ENCODE measurements at regions not wholly inside any gene's neighbourhood (a gene's known extent, or its start where the extent isn't known, plus 50 kb on each side); places are given as distances from the start of the nearest gene placed in this dataset.

DNA sequence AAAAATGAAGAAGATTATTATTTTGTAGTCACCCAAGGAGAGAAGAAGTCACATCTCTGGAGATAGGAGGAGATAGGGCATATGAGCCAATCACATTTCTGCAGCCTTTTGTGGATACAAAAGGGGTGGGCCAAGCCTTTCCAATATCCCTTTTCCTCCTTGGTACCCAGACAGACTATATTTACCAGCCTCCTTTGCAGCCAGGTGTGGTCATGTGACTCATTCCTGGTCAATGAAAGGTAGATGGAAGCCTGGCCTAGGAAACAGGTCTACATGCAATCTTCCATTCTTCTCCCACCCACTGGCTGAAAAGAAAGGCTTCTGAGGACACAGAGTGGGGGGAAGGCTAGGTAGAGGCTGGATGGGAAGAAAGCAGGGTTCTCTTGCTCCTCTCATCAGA is 58.1 kb upstream of the ERG start:
- DNase-seq = no peak

DNA sequence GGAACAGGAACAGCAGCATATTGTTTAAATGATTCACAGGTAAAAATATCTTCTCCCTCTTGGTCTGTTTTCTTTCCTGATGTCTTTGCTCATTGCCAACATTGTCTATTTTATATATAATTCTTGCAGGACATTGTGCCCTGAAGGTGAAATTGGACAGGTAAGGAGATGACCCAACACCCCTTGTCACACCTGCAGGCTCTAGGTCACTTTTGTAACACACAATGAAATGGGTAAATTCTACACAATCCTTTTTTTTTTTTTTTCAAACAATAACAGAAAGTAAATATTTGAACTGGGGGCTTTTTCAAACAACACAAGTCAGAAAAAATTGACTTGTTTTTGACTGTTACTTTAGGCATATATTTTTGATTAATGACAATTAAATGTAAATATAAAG is 62.9 kb upstream of the ERG start:
- DNase-seq = no peak

DNA sequence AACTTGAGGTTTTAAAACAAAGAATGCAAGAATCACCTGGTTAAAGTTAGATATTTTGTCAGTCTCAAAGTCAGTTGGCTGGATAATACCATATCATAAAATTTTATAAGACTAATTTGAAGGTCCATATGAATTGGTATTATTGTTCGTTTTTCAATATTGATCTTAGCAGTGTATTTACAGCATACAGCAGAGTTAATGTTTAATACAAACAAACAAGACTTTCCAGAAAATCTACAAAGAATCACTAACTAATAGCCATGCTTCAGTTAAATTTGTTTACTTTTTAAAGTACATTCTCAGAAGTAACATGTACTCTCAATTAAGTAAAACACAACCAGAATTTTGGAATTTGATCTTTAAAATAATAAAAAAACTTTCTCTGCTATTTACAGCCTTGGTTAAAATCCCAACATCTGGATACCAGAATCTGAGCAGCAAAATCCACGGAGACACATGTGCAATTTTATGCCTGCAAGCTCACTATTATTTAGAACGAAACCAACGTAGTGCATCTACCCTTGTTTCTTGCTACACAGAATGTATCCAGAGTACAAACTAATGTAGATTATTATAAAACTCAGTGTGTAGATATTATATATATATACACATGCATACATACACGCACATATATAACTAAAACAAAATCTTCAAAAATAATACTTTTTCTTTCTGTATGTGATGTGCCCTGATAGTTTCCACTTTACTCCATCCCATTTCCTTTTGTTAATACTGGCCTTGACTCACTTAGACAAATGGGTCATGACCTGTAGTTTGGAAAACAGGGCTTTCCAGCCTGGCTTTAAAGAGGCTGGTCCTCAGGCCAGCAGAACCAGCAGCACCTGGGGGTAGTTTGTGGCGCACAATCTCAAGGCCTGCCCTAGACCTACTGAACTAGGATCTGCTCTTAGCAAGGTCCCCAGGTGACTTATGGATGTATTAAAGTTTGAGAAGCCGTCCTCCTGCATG is 63.6 kb upstream of the ERG start:
- no peak for DNase-seq

DNA sequence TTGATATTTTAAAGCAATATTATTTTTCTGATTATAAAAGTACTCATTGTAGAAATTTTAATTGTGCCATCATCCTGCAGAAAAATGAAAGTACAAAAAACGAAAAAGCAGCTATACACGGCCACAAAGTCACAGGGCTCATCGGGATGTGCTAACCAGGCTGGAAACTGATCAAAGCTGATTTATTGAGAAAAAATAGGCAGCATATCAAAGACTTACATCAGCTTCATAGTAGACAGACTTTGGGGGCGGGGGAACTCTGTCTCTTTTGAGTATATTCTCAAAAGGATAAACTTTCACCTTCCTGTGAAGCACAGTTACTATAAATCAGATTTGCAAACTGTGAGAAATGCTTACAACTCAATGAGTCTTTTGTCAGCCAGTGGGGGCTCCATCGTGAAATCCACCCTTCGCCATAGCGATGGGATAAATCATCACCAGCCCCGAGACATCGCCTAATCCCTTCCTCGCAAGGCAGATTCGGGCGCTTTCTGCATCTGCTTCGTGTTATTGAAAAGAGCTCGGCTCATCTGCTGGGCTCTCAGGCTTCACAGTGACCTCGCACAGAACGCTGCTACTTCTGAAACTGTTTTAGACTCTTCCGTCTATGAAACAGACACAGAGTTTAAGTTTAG is 69.2 kb upstream of the ERG start:
- no peak for DNase-seq

DNA sequence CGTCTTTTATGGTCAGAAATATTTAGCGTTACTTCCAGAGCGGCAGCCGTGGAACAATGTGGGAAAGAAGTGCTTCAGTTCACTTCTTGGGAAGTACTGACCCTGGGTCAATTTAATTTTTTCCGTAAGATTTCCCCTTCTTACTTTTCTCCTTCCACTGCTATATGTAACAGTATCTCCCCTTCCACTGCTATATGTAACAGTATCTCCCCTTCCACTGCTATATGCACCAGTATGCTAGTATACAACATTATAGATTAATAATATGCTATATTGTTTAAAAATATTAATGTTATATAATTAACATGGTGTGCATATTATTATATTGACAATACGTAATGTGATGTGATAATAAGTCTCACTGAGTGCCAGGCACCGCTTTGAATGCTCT is 69.7 kb upstream of the ERG start:
- no peak for DNase-seq

DNA sequence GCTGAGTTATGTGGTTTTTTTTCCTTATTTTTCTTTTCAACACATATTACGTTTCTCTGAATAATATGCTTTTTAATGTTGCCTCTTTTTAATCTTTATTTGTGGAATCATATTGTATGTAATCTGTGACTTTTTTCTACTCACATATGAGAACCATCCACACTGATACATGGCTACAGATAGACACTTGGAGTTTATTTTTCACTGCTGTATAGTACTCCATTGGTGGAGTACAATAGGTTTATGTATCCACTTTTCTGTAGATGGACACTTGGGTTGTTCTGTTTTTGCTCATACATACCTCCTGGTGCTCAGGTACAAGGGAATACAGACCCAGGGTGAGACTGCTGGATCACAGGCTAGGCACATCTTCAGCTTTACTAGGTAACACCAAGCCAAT is 71.5 kb upstream of the ERG start:
- DNase-seq = no peak

DNA sequence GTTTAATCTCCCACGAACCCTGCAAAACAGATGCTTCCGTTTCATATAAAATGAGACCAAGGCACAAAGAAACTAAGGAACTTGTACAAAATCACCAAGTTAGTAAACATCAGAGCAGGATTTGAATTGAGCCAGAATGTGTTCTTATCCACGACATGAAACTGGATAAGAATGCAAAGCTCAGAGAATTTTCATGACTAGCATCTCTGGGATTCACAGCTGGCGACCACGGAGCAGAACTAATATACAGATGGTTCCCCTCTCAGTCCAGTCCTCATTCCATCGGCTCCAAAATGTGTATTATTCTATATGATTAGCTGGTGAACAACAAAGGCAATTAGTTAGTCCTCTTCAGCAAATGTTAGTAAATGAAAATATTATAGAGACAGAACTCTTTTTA is 72.3 kb upstream of the ERG start:
- DNase-seq = no peak

DNA sequence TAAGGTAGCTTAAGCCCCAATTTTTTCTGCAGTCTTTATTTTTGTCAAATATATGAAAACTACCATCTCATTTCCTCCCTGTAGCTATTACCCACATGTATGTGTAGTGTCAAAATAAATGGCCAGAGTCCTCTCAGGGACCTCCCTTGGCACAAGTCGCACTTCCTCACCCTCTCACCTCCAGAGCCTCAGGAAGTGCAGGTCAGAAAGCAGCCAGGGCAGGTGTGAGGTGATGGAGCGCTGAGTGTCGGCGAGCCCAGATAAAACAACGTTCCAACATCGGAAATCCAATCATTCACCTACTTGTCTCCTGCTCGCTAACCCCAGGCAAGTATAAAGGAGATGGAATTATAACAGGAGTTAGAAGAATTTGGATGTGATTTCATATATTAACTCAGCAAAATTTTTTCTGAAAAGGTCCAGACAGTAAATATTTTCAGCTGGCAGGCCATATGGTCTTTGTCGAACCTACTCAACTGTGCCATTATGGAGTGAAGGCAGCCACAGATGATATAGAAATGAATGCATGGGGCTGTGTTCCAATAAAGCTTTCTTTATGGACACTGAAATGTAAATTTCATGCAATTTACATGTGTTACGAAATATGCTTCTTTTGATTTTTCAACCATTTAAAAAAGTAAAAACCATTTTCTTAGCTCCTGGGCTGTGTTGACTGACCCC is 76.8 kb upstream of the ERG start:
- DNase-seq = no peak

DNA sequence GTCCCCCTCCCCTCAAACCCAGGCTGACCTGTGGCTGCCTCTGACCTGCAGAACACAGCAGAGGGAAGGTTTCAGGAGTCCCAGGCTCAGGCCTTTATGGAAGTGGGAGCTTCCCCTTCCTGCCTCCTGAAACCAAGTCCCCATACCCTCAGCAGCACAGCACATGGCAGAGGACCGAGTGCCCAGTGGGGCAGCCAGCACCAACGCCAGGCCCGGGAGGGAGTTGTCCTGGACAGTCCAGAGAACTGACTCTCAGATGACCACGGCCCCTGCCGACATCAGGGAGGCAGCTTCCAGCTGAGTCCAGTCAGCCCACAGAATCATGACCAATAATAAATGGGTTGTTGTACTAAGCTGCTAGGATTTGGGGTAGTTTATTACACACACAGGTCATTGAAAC is 79.6 kb upstream of the ERG start:
- DNase-seq = no peak

DNA sequence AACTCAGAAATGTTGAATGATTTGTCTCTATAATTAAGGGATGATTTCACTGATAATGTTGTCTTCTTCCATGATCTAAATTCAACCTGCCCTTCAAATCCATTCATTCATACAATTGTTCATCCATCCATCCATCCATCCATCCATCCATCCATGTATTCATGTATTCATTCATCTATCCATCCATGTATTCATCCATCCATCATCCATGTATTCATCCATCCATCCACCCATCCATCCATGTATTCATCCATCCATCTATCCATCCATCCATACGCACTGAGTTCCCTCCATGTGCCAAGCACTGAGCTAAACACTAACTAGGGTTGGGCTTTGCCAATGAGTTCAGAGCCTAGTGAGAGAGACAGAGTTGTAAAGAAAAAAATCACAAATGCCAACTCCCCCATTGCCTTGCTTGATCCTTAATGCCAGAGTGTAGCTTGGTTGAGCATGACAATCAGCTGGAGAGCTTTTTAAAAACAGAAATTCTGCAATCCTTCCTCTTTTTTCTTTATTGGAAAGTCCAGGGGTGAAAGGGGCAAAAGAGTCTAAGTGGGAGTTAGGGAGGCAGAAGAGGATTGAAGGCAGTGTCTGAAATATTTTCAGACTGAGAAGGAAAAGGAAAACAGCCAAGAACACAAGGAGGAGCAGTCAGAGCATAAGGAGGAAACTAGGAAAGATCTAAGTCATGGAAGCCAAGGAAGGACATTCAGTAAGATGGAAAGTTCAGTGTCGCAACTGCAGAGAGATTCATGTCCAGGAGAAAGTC is 92.4 kb upstream of the ERG start:
- DNase-seq = no peak

DNA sequence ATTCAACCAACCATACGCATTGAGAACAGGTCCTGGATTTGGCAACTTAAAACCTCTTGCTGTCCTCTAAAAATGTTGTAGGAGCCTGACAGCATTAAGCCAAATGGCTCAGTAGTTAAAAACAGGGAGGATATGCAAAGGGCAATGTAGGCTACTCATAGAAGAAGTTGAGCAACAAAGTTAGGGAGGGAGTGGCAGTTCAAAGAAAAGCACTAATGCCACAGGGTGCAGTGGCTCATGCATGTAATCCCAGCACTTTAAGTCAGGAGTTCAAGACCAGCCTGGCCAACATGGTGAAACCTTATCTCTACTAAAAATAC is 92.9 kb upstream of the ERG start:
- DNase-seq = no peak

DNA sequence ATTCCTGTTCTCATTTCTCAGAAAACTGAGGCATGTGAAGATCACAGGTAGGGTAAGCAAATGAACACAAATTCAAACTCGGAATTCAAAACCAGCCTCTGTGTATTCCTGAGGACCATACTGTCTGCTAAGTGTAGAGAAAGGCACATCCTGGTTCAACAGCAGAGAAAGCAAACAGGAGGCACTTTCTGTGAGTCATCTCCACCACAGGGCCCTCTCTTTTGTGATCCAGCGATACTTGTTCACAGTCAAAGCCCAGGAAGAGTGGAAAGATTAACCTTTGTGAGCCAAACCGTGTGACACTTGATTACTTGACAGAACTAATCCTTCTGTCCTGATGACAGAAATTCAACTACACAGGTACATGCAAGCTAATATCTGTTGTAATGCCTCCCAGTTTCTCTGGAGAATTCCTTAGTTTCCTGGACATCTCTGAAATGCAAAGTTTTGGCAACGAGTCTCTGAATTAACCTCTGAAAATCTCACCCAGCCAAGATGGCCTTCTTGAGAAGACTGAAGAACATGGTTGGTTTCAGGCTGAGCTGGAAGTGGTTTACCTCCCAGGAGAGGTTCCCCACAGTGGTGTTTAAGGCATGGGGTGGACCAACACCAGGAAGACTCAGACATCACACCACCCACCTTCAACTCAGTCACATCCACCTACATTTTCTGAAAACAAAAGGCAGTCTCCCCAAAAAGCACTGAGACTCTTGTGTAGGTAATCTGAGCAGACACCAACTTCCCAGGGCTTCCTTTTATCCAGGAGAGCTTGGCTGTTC is 98.2 kb upstream of the ERG start:
- no peak for DNase-seq

DNA sequence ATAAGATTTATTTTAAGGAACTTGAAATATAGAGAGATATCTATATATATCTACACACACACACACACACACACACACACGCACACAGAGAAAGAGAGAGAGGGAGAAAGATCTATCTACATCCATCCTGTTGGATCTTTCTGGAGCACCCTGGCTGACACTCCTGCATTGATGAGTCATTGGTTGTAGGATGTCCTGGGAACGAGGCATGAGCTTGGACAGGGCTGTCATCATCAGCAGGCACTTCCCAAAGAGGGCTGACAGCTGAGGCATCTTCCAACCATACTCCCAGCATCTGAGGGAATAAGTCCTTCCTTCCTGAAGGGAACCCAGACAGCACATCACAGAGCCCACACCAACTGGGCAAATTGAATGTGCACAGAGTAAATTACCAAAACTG is 99.1 kb upstream of the ERG start:
- DNase-seq = no peak

DNA sequence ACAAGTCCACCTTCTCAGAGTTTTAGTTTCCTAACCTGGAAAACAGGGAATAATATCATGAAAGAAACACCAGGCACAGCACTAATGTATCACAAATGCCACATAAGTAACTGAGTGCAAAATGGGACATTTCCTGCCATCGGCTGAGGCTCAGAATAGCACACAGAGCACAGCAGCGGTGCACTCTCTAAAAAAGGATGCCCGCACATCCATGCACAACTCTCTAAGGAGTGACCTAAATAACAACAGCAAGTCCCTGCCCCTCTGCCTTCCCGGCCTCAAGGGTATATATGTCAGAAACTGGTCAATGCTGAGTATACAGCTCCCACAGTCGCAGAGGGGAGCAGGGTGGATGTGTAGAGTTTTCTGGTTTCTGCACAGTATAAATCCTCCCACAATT is 100.1 kb upstream of the ERG start:
- no peak for DNase-seq

DNA sequence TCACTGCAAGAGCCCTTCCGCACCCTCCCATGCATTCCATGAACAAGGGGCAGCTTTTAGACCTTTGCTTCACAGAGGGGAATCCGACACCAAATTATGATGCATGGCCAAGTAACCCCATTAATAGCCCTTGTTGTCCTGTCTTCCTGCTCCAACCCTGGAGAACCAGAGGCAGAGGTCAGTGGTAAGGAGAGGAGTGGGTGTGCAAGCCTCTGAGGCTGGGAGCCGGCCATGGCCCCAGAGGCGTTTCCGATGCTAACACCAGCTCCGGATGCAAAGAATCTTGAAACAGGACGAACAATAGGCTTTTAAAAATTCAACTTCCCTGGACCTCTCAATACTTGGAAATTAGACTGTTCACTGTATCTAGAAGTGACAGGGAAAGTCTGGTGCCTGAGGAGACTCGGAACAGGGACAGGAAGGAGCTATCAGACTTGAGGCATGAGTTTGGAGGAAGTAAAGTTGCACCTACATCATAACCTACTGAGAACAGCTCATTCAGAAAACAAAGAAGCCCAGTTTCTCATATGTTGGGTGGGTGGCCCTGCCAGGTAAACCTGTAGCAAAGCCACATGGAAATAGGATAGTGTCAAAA is 101.2 kb upstream of the ERG start:
- no peak for DNase-seq

DNA sequence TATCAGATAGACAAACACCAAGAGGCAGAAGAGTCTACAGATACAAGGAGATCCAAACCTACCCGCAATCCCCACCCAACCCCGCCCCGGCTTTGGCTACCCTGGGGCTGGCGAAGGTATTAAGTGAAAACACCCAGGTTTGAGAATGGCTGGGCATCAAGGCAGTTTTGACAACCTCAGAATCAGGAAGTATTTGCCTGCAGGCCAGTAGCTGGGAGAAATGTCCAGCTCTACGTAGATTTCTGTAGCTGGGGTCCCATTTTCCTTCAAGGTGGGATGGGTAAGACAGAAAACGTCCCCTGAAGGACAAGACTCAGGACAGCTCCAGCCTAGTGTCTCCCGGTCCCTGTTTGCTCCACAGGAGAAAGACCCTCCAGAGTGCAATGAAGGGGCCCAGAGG is 101.8 kb upstream of the ERG start:
- no peak for DNase-seq

DNA sequence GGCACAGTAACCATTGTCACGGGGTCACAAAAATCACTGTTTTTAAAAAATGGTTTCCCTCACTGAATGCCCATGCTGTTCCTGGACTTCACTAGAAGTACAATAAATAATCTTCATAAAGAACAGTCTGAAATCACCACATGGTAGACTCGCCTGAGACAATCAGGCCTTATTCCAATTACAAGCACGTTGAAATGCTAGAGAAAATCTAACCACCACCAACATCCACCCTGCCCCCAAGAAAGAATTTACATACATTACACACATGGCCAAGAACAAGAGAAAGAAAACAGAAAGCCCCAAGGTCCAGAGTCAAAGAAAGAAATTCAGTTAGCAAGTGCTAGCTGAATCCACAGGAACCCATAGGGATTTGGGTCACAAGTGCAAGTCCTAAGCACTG is 107.0 kb upstream of the ERG start:
- DNase-seq = no peak

DNA sequence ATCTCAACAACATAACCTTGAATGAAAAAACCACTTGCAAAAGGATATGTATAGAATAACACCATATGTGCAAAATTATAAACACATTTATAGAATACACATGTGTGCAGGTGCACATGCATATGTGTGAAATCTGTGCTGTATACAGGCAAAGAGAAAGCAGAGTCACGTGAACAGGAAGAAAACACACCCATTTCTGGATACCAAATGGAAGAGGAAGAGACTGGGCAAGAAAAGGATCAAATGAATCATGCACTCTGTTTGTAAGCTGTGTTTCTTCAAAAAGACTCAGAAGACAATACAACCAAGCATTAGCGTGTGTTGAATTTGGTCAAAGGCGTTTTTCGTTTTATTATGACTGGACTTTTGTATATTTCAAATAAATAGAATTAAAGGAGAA is 111.3 kb upstream of the ERG start:
- no peak for DNase-seq

DNA sequence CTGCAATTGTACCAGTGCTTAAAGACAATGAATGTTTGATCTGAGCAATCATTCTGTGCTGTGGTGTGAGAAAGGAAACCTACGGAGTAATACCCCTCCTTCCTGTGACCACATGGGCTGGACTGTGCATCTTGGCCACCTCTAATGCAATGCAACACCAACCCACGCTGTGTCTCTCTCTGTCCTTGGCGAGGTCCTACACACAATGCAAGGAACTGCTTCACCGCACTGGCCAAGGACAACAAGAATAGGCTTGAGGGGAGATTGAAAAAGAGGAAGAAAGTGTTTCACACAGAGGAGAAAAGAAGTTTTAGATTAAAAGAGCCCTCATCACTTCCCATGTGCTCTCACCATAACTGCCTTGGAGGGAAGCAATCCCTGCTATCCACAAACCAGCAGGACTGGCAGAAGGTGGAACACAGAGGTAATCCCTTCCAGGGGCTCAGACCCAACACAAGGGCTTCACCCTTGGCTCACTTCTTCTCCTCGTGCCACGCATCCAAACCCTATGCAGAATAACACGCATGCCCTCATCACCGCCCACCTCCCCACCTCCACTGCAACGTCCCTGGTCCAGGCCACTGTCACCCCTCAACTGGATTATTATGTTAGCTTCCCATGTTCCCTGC is 112.5 kb upstream of the ERG start:
- no peak for DNase-seq

DNA sequence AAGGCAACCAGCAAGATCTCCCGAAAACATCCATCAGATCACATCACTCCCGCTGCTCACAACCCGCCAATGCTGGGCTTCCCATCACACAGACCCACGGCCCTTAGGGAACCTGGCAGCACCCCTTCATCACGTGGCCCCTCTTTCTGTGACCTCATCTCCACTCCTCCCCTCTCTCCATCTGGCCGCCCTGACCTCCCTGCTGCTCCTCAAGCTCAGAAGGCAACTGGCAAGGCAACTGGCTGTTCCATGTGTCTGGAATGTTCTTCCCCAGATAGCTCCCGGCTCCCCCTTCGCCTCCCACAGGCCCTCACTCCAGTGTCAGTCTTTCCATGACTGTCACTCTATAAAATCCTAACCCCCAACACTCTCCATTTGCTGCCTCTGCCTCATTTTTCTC is 113.0 kb upstream of the ERG start:
- DNase-seq = no peak

DNA sequence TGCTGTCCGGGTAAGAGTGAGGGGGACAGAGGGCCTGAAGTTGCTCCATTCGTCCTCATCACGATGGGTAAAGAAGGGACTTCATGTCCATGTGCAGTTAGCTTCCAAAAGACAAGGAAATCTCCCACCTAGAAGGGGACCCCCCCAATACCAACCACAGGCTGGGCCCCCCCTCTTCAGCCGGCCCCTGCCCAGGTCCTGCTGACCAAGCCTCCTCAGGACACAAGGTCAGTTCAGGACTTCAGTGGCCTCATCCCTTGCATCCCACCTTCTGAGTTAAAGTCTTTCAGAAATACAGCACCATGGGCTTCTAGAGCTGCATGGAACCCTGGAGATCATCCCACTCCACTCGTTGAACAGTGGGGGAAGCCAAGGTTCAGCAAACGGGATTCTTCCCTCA is 115.4 kb upstream of the ERG start:
- no peak for DNase-seq

DNA sequence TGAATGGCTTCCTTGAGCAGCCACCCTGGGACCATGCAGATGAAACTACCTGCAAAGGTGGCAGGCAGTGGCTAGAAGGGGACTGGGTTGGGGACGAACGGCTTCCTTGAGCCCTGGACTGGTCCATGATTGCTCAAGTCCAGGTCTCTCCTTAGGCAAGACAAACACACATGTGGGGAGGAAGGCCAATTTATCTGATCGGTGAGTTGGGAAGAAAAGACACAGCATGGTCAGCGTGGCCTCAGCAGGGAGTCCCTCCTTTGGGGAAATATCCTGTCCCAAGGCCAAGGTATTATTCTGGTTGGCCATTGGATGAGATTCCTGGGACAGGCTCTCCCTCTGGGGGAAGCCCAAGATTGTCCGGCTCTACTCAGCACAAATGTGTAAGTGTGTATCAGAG is 116.3 kb upstream of the ERG start:
- DNase-seq = no peak

Data from OCI-M1 (cell line).